SJSA1 (cell line): ENCODE measurements at regions not wholly inside any gene's neighbourhood (a gene's known extent, or its start where the extent isn't known, plus 50 kb on each side); places are given as distances from the start of the nearest gene placed in this dataset.

Source experiments
- DNase-seq, 2 experiments: peaks; one replicate each; pipeline ENCODE4 v3.0.0-alpha.2; 2015 to 2020; ENCODE audit warnings: low spot score in 2 of 2, low read depth in 1 of 2
- H3K27ac ChIP-seq: fragments of 250-450 bp; sonication (Bioruptor Pico); 2 replicates; pipeline ENCODE4 v1.5.1; 2020; ENCODE audit warnings: mild to moderate bottlenecking, moderate library complexity
- H3K27me3 ChIP-seq: fragments of 250-450 bp; sonication (Bioruptor Pico); replicated peaks from 2 replicates; pipeline ENCODE4 v1.5.1; 2020; ENCODE audit warnings: mild to moderate bottlenecking, moderate library complexity
- H3K36me3 ChIP-seq: fragments of 250-450 bp; sonication (Bioruptor Pico); 2 replicates; pipeline ENCODE4 v1.5.1; 2020; ENCODE audit warnings: mild to moderate bottlenecking
- H3K4me1 ChIP-seq: fragments of 250-450 bp; sonication (Bioruptor Pico); replicated peaks from 2 replicates; pipeline ENCODE4 v1.6.1; 2021; ENCODE audit warnings: mild to moderate bottlenecking
- H3K4me3 ChIP-seq: fragments of 250-450 bp; sonication (Bioruptor Pico); 2 replicates; pipeline ENCODE4 v1.5.1; 2020; ENCODE audit warnings: mild to moderate bottlenecking
- H3K9me3 ChIP-seq: fragments of 250-450 bp; sonication (Bioruptor Pico); replicated peaks from 2 replicates; pipeline ENCODE4 v1.5.1; 2020; ENCODE audit warnings: mild to moderate bottlenecking

DNA sequence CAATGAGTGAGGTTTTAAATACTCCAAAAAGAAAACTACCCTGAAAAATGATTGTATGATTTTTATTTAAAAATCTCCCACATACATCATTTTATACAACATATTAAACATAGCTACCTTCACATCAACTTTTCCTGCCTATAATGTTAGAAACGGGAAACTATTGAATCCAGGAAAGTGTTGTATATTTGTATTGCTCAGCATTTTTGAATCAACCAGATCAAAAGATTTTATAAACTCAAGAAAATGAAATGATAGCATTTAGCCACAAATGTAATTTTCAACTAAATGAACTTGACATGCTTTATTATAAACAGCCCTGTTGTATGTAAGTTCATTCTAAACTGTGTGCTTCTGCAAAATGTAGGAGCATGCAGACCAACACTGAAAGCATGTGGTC is 124.6 kb upstream of the SLC10A2 start:
- DNase-seq = no peak
- no peaks in the 10 kb centered on the region for H3K9me3 ChIP-seq
- H3K36me3 ChIP-seq = no peaks in the 10 kb centered on the region
- H3K4me1 ChIP-seq = no peaks in the 10 kb centered on the region
- H3K27ac ChIP-seq = no peak overlapping the region
- no peak overlapping the region for H3K4me3 ChIP-seq
- no peaks in the 10 kb centered on the region for H3K27me3 ChIP-seq

DNA sequence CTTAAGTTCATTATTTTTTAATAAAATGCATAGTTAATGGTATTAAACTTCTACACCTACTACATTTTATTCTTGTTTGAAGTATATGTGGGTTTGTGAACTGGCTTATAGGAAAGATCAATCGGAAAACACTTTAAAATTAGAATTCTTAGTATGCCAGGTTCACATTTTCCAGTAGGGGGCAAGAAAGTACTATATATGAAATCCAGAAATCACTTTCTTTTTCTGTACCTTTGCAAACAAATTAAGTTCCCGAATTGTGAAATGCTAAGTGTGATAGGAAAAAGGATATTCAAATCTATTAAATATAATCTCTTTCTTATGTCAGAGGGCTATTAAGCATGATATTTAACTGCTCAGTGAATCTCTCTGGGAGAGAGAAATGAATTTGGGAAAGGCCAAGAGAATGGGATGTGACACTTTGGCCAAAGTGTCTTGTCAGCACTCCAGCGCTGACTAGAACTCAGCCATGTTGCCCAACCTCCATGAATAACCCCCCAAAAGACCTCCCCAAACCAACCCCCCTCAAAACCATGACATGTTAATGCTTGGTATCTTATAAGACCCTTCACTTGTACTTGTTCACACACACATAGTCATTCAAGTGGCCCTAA is 122.6 kb upstream of the SLC10A2 start:
- H3K4me1 ChIP-seq = no peaks in the 10 kb centered on the region
- H3K4me3 ChIP-seq = no peak overlapping the region
- no peaks in the 10 kb centered on the region for H3K9me3 ChIP-seq
- H3K27ac ChIP-seq = no peak overlapping the region
- no peaks in the 10 kb centered on the region for H3K36me3 ChIP-seq
- no peaks in the 10 kb centered on the region for H3K27me3 ChIP-seq
- peak in 1 of 2 experiments; percentile 40 for DNase-seq

DNA sequence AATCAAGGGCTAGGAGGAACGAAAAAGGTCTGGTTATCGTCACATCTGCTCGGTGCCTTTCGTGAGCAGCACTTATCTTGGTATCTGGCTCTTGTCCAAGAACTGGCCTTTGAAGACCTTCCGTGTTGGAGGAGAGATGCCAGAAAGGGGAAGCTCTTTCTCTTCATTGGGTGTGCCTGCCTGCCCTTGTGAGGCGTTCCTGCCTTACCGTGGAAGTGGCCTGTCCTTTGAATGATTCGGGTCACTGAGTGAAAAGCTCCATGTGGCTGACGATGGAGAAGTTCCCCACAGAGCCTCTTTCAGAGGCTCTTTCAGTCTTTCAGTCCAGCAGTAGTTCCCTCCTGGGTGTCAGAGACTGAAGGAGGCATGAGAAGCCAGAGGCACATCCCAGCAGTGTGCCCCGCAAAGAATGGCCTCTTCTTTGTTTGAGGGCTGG is 121.5 kb upstream of the SLC10A2 start:
- no peak for DNase-seq
- no peaks in the 10 kb centered on the region for H3K4me1 ChIP-seq
- no peaks in the 10 kb centered on the region for H3K27me3 ChIP-seq
- no peaks in the 10 kb centered on the region for H3K36me3 ChIP-seq
- H3K9me3 ChIP-seq = no peaks in the 10 kb centered on the region
- H3K4me3 ChIP-seq = no peak overlapping the region
- no peak overlapping the region for H3K27ac ChIP-seq

DNA sequence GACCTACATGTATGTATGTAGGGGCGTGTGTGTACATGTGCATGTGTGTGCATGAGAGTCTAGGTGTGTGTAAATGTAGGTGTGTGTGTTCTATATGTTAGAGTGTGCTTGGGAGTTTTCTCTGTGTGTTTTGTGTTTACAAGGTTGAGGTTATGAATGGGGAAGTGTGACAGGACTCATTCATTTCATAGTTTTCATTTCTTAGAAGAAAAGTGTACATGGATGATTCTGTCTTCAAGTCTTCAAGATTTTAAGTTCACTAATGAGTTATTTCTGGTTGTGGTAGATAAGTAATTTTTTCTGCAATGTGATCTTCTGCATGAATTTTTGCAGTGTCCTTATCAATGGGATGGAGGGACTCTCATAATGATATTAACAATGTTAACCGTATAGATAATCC is 118.2 kb upstream of the SLC10A2 start:
- Histone ChIP-seq H3K4me1 (no peaks in the 10 kb centered on the region), H3K27me3 (no peaks in the 10 kb centered on the region), H3K36me3 (no peaks in the 10 kb centered on the region), H3K9me3 (no peaks in the 10 kb centered on the region), H3K4me3 (no peak overlapping the region), H3K27ac (no peak overlapping the region)
- DNase-seq = no peak

DNA sequence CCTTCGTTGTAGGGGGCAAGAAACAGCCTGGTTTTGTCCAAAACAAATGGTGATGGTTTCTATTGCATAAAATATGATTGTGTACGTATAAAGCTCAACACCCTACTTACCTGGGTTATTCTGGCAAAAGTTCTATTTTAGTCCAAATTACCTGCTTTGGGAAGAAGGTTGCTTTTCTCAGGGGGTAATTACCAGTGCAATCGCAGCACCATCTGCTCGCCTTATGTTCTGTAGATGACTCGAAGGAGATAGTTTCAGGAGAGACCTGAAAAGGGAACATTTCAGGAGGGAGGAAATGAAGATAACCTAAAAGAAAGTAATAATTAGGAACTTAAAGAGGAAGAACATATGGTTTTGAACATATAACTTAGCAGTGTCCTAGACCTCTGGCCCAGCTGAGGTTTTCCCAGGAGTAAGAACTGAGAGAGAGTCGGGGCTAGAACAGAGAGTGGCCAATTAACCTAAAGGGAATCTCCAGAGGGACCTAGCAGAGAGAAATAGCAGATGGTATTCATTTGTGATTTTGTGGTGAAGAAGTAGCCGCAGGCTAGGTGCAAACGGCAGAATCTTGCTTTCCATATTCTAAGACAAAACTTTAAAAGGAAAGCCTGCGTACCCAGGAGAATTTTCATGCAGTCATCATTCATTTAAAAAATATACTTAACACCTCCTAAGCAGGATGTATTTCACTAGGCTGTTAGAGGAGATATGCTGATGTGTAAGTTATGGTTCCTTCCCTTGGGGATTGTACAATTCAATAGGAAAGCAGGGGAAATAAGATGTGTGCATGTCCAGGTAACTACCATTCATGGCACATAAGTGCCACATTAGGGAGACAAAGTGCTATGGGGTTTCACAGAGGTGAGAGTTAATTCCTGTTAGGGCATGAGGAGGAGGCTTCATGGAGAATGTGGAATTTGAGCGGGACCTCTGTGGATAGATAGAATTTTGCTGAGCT is 113.0 kb upstream of the SLC10A2 start:
- no peaks in the 10 kb centered on the region for H3K4me1 ChIP-seq
- DNase-seq = no peak
- 0 out of 2 replicates have a peak, but pooled peaks cover 3% of the 10 kb centered on the region for H3K27me3 ChIP-seq
- no peak overlapping the region for H3K27ac ChIP-seq
- no peaks in the 10 kb centered on the region for H3K9me3 ChIP-seq
- no peak overlapping the region for H3K4me3 ChIP-seq
- no peaks in the 10 kb centered on the region for H3K36me3 ChIP-seq

DNA sequence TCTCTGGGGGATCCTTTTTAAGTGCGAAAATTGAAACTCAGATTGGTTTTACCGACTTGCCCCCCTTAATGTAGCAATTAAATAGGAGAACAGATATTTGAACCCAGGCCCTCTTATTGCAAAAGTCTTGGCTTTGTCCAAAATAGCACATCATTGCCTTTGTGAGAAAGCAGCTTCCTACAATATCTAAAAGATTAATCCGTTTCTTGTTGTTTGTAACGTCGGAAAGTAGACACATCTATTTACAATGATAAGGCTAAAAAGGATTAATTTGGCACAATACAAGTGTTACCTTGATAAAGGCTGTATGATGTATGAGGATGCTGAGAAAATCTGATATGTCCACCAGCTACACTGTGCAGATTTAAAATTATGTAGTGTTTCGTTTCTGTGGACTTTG is 108.7 kb upstream of the SLC10A2 start:
- Histone ChIP-seq H3K36me3 (no peaks in the 10 kb centered on the region), H3K4me3 (no peak overlapping the region), H3K27me3 (0 out of 2 replicates have a peak, but pooled peaks cover 10% of the 10 kb centered on the region), H3K27ac (no peak overlapping the region), H3K9me3 (no peaks in the 10 kb centered on the region), H3K4me1 (no peaks in the 10 kb centered on the region)
- no peak for DNase-seq

DNA sequence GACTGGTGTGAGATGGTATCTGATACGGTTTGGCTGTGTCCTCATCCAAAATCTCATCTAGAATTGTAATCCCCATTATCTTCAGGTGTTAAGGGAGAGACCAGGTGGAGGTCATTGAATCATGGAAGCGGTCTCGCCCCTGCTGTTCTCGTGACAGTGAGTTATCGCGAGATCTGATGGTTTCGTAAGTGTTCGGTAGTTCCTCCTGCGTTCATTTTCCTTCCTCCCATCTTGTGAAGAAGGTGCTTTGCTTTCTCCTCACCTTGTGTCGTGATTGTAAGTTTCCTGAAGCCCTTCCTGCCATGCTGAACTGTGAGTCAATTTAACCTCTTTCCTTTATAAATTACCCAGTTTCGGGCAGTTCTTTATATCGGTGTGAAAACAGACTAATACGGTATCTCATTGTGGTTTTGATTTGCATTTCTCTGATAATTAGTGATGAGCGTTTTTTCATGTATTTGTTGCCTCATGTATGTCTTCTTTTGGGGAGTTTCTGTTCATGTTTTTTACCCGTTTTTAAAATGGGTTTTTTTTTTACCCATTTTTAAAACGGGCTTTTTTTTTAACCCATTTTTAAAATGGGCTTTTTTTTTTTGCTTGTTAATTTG is 102.8 kb upstream of the SLC10A2 start:
- Histone ChIP-seq H3K27ac (no peak overlapping the region), H3K4me3 (no peak overlapping the region), H3K36me3 (no peaks in the 10 kb centered on the region), H3K4me1 (no peaks in the 10 kb centered on the region), H3K9me3 (no peaks in the 10 kb centered on the region), H3K27me3 (0 out of 2 replicates have a peak, but pooled peaks cover 7% of the 10 kb centered on the region)
- DNase-seq = no peak

DNA sequence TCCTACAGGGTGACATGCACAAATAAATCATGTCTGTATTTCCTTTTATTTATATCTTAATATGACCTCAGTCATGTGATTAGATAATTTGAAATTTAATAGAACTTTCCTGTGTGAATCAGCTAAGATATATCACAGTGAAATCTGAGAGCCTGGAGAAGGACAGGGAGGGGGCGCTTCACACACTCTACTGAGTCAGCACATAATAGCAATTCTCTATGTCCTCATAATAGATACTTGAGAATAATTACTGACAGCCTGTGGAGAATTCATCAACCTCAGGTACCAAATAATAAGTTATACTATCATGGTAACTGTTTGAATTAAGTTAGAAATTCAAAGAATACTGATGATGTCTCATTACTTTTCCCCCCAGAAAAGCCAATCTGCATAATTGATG is 98.0 kb upstream of the SLC10A2 start:
- no peaks in the 10 kb centered on the region for H3K36me3 ChIP-seq
- DNase-seq = peak in 1 of 2 experiments; percentile 30
- peaks cover 12% of the 10 kb centered on the region for H3K27me3 ChIP-seq
- H3K27ac ChIP-seq = no peak overlapping the region
- no peak overlapping the region for H3K4me3 ChIP-seq
- no peaks in the 10 kb centered on the region for H3K4me1 ChIP-seq
- no peaks in the 10 kb centered on the region for H3K9me3 ChIP-seq

DNA sequence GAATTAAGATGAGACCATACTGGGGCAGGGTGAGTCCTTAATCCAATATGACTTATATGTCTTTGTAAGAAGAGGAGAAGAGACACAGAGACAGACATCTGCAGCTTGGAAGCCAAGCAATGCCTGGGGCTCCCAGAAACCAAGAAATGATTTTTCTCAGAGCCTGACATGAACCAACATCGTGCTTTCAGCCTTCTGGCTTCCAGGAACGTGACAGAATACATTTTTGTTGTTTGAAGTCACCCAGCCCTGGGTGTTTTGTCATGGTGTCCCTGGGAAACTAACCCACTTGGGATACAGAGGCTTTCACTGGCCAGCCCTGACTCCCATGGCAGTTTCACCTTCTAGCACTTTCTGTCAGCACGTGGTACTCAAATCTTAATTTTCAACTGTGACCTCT is 95.3 kb upstream of the SLC10A2 start:
- peaks cover 12% of the 10 kb centered on the region for H3K27me3 ChIP-seq
- H3K27ac ChIP-seq = no peak overlapping the region
- no peak overlapping the region for H3K4me3 ChIP-seq
- H3K4me1 ChIP-seq = no peaks in the 10 kb centered on the region
- H3K9me3 ChIP-seq = 0 out of 2 replicates have a peak, but pooled peaks cover 2% of the 10 kb centered on the region
- no peaks in the 10 kb centered on the region for H3K36me3 ChIP-seq
- DNase-seq = no peak

DNA sequence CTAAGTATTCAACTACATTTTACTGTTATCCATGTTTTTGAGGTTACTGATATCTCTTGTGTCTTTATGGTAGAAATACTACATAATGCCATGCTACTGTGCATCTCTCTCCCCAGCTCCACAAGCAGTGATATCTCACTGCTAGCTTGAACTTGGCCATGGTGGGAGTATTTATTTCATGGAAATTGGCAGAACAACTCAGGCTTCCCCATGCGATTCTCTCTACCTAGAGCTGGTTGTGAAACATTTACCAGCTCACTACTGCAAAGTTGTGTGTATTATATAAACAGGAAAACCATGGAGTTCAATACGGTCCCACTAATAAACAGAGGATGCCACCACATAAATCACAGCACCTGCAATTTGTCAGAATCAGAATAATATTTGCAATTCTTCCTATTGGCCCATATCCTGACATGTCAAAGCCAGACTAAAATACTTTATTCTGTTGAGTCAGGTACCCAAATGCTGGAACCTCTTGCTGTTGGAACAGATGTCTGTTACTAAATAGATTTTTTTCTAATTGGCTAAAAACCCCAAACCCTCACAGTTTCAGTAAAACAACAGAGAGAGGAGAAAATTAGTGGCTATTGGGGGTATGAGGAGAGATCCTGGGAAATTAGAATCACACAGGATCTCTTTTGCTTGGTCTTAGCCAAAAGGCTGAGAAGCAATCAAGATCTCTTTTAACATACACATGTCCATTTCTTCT is 91.4 kb upstream of the SLC10A2 start:
- H3K9me3 ChIP-seq = 0 out of 2 replicates have a peak, but pooled peaks cover 2% of the 10 kb centered on the region
- no peaks in the 10 kb centered on the region for H3K36me3 ChIP-seq
- H3K4me3 ChIP-seq = no peak overlapping the region
- H3K27me3 ChIP-seq = peaks cover 12% of the 10 kb centered on the region
- H3K4me1 ChIP-seq = no peaks in the 10 kb centered on the region
- H3K27ac ChIP-seq = no peak overlapping the region
- DNase-seq = peak in 1 of 2 experiments; percentile 25

DNA sequence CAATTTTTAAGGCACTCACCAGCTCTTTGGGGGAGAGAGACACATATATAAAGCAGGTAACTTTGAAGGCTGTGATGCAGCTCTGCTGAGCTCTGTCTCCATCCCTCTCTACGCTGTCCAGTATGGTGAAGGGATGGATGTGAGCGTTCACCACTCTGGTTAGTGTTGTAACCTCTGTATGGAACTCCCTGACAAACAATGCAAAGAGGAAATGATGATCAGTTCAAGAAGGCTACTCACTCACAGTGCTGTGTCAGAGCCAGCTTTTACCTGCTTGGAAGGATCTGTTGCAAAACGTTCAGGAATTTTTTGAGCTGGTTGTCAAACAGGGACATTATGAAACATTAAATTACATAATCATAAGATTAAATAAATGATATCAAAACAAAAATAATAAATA is 90.8 kb upstream of the SLC10A2 start:
- Histone ChIP-seq H3K27me3 (peaks cover 12% of the 10 kb centered on the region), H3K4me1 (no peaks in the 10 kb centered on the region), H3K27ac (no peak overlapping the region), H3K4me3 (no peak overlapping the region), H3K9me3 (0 out of 2 replicates have a peak, but pooled peaks cover 2% of the 10 kb centered on the region), H3K36me3 (no peaks in the 10 kb centered on the region)
- DNase-seq = no peak

DNA sequence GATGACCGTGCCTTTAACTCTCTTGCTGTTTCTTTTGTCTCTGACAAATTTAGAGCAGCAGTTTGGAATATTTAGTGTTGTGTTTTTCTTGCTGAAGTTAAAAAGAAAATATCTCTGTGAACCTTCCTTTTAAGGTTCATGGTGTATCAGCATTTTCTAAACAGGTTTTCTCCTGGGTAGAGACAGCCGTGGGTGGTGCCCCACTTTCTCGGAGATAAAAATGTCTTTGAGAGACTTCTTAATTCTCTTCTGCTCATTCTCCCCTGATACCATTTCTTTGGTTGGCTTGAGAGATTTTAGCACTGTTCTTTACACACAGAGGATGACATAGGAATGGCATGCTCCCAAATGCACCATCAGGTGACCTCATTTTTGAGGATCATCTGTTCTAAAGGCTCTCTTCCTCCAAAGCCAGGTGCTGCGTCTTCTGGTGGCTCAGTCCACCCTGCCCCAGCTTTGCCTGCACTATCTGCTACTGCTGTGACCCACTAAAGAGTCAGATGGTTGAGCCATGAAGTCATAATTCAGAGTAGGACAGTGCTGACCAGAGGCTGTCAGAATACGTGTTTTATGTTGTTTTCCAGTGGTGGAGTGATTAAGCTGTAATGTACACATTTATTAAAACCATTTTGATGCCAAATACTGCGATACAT is 90.3 kb upstream of the SLC10A2 start:
- H3K9me3 ChIP-seq = 0 out of 2 replicates have a peak, but pooled peaks cover 2% of the 10 kb centered on the region
- H3K27ac ChIP-seq = no peak overlapping the region
- no peaks in the 10 kb centered on the region for H3K4me1 ChIP-seq
- peaks cover 12% of the 10 kb centered on the region for H3K27me3 ChIP-seq
- no peaks in the 10 kb centered on the region for H3K36me3 ChIP-seq
- H3K4me3 ChIP-seq = no peak overlapping the region
- DNase-seq = no peak

DNA sequence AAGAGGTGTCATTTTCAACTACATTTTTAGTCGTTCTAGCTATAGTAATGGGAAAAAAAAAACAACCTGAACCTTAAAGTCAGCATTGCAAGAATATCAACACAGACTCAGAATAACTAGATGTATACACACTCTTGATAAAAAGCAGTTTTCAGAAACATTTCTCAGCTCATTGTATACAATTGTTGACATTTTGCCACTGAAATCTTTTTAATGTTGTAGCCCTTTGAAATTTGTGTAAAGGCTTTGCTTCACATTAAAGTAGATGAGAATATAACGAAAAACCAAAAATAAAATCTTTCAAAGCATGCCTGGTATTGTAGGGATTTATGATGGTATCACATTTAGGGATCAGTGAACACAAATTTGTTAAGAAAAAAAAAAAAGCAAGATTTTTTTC is 87.2 kb upstream of the SLC10A2 start:
- no peak overlapping the region for H3K27ac ChIP-seq
- no peaks in the 10 kb centered on the region for H3K36me3 ChIP-seq
- H3K4me1 ChIP-seq = no peaks in the 10 kb centered on the region
- no peak overlapping the region for H3K4me3 ChIP-seq
- no peaks in the 10 kb centered on the region for H3K27me3 ChIP-seq
- no peak for DNase-seq
- H3K9me3 ChIP-seq = 0 out of 2 replicates have a peak, but pooled peaks cover 2% of the 10 kb centered on the region
